LNCaP clone FGC (cell line): ENCODE measurements at regions not wholly inside any gene's neighbourhood (a gene's known extent, or its start where the extent isn't known, plus 50 kb on each side); places are given as distances from the start of the nearest gene placed in this dataset.

ENCODE experiments used
- DNase-seq: peaks from one replicate; pipeline ENCODE4 v3.0.0-alpha.2; 2011; ENCODE audit warnings: low read depth
- H3K4me3 ChIP-seq: 2 replicates; pipeline ENCODE4 v1.5.1; 2011; ENCODE audit warnings: mild to moderate bottlenecking, low read depth, low read length, control low read depth
- CTCF ChIP-seq: IDR thresholded peaks from 2 replicates; pipeline ENCODE4 v1.5.1; 2012; ENCODE audit warnings: mild to moderate bottlenecking; ENCODE audit not compliant: control insufficient read depth, insufficient read depth; ENCODE audit errors: extremely low read depth

GRCh38 chr6:122098201-122098678 lies 301.2 kb upstream of the HSF2 start:
- no peak for TF ChIP-seq CTCF
- DNase-seq = peak; percentile 8
- no peak overlapping the region for H3K4me3 ChIP-seq

- TF ChIP-seq CTCF = no peak
- H3K4me3 ChIP-seq = no peak overlapping the region
Observed at GRCh38 chr6:122102026-122102425, 297.4 kb upstream of the HSF2 start.

GRCh38 chr6:122107256-122107852 lies 292.1 kb upstream of the HSF2 start:
- no peak for TF ChIP-seq CTCF
- DNase-seq = no peak
- H3K4me3 ChIP-seq = no peak overlapping the region

More at GRCh38 chr6:122102026-122102425, 297.4 kb upstream of the HSF2 start:
- no peak for DNase-seq

- no peak for TF ChIP-seq CTCF
- DNase-seq = no peak
- H3K4me3 ChIP-seq = no peak overlapping the region
Observed at GRCh38 chr6:122109075-122109474, 290.4 kb upstream of the HSF2 start.

GRCh38 chr6:122114717-122115116 lies 284.7 kb upstream of the HSF2 start:
- no peak overlapping the region for H3K4me3 ChIP-seq
- DNase-seq = no peak
- no peak for TF ChIP-seq CTCF

- no peak for DNase-seq
- H3K4me3 ChIP-seq = no peak overlapping the region
- no peak for TF ChIP-seq CTCF
Observed at GRCh38 chr6:122116119-122116834, 283.2 kb upstream of the HSF2 start.
